Activated naive CD4-positive, alpha-beta T cell treated with anti-CD3 and anti-CD28 coated beads for 36 hours (primary cell): ENCODE measurements at regions not wholly inside any gene's neighbourhood (a gene's known extent, or its start where the extent isn't known, plus 50 kb on each side); places are given as distances from the start of the nearest gene placed in this dataset.
"Not testable (repeated sequence)": the region's sequence is repeated elsewhere in the genome, so short reads cannot be mapped to it uniquely, and the experiment has no call there.

Experiments
- CTCF ChIA-PET: fragments of 350-600 bp; sonication (Branson Sonifier 250); formaldehyde crosslinking; loops from one replicate; lab custom pipeline; 2021; ENCODE audit warnings: antibody characterized with exemption; lab: Charles Lee
- DNase-seq: peaks from one replicate; pipeline ENCODE4 v3.0.0-alpha.2; 2020
- H3K27ac Mint-ChIP-seq: one replicate; pipeline ENCODE4 v1.8.0; 2021; ENCODE audit warnings: mild to moderate bottlenecking, mixed read lengths
- H3K27me3 Mint-ChIP-seq: one replicate; pipeline ENCODE4 v1.8.0; 2021; ENCODE audit warnings: low read depth, mixed read lengths
- H3K36me3 Mint-ChIP-seq: one replicate; pipeline ENCODE4 v1.8.0; 2021; ENCODE audit warnings: low read depth, mixed read lengths
- H3K4me1 Mint-ChIP-seq: one replicate; pipeline ENCODE4 v1.8.0; 2021; ENCODE audit warnings: low read depth, mixed read lengths
- H3K4me3 Mint-ChIP-seq: one replicate; pipeline ENCODE4 v1.8.0; 2021; ENCODE audit warnings: mild to moderate bottlenecking, moderate library complexity, mixed read lengths
- H3K9me3 Mint-ChIP-seq: one replicate; pipeline ENCODE4 v1.8.0; 2021; ENCODE audit warnings: mixed read lengths
- intact Hi-C: fragments of 100-400 bp; cut with micrococcal nuclease; formaldehyde crosslinking; loops from one replicate; pipeline ENCODE4 v1.15.1; 2023

- H3K9me3 Mint-ChIP-seq = peaks cover 14% of the 10 kb centered on the region
- H3K27me3 Mint-ChIP-seq, intact Hi-C loops, H3K36me3 Mint-ChIP-seq, DNase-seq, H3K4me3 Mint-ChIP-seq, H3K27ac Mint-ChIP-seq, H3K4me1 Mint-ChIP-seq: not testable (repeated sequence)
- CTCF ChIA-PET = interaction anchor here (0.6 kb wide), 1 partner anchor 112 kb away, joined by 3 read pairs; no protein-coding TSS in a partner anchor
Observed at GRCh38 chr7:86064572-86064971, 579.1 kb upstream of the GRM3 start.

GRCh38 chr7:86058649-86059048 is 585.1 kb upstream of the GRM3 start:
- CTCF ChIA-PET = no interaction called here
- Mint-ChIP-seq H3K4me3 (no peak overlapping the region), H3K36me3 (no peaks in the 10 kb centered on the region), H3K4me1 (no peaks in the 10 kb centered on the region), H3K27ac (no peak overlapping the region), H3K9me3 (peaks cover 21% of the 10 kb centered on the region), H3K27me3 (no peaks in the 10 kb centered on the region)
- no peak for DNase-seq
- intact Hi-C loops = no loop called here

- peaks cover 9% of the 10 kb centered on the region for H3K9me3 Mint-ChIP-seq
- CTCF ChIA-PET = no interaction called here
- no peaks in the 10 kb centered on the region for H3K4me1 Mint-ChIP-seq
- no peak overlapping the region for H3K27ac Mint-ChIP-seq
- DNase-seq = no peak
- no peaks in the 10 kb centered on the region for H3K27me3 Mint-ChIP-seq
- H3K4me3 Mint-ChIP-seq = no peak overlapping the region
- intact Hi-C loops = no loop called here
- H3K36me3 Mint-ChIP-seq = no peaks in the 10 kb centered on the region
Observed at GRCh38 chr7:86050918-86051317, 592.8 kb upstream of the GRM3 start.

DNA sequence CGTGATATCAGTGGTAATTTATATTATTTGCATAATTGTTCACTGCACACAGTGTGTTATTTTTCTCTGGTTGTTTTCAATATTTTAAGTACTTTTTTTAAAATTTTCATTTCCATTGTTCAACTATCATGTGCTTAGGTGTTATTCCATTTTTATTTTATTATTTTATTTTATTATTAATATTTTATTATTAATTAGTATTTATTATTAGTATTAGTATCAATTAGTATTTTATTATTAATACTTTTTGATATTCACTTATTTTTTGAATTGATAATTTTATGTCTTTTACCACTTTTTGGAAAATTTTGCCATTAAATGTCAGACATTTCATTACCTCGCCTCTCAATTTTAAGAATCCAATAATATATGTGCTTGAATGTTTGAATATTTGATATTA is 593.8 kb upstream of the GRM3 start:
- intact Hi-C loops = no loop called here
- CTCF ChIA-PET = no interaction called here
- Mint-ChIP-seq H3K27ac (no peak overlapping the region), H3K36me3 (no peaks in the 10 kb centered on the region), H3K4me1 (no peaks in the 10 kb centered on the region), H3K27me3 (no peaks in the 10 kb centered on the region), H3K4me3 (no peak overlapping the region), H3K9me3 (peaks cover 9% of the 10 kb centered on the region)
- no peak for DNase-seq

- H3K27me3 Mint-ChIP-seq, DNase-seq, H3K4me3 Mint-ChIP-seq, H3K27ac Mint-ChIP-seq, H3K4me1 Mint-ChIP-seq, intact Hi-C loops, H3K36me3 Mint-ChIP-seq, CTCF ChIA-PET: not testable (repeated sequence)
- H3K9me3 Mint-ChIP-seq = peaks cover 17% of the 10 kb centered on the region
Observed at GRCh38 chr7:86045197-86045596, 598.5 kb upstream of the GRM3 start.

GRCh38 chr7:86025807-86026206 is 617.9 kb upstream of the GRM3 start:
- H3K27ac Mint-ChIP-seq = no peak overlapping the region
- CTCF ChIA-PET = no interaction called here

DNA sequence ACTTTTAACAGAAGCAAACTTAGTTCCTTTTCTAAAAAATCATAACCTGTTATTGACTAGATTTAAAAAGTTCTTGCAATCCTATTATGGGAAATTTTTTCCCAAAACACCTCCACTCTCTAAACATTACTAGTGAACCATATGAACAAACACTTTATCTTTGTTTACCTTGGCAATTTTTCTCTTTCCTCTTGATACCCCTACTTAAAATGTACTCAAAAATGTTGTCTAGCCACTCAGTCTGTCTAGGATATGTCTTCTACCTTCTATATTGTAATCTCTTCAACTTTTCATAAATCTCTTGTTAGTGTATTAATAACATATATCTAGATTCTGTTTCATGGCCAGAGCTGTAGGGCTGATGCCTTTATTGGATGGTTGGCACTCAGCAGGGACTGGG is 630.0 kb upstream of the GRM3 start:
- Mint-ChIP-seq H3K9me3 (no peaks in the 10 kb centered on the region), H3K27me3 (no peaks in the 10 kb centered on the region), H3K4me1 (no peaks in the 10 kb centered on the region), H3K36me3 (no peaks in the 10 kb centered on the region), H3K27ac (no peak overlapping the region), H3K4me3 (no peak overlapping the region)
- DNase-seq = no peak
- CTCF ChIA-PET = no interaction called here
- intact Hi-C loops = no loop called here

More at GRCh38 chr7:86025807-86026206, 617.9 kb upstream of the GRM3 start:
- Mint-ChIP-seq H3K36me3 (no peaks in the 10 kb centered on the region), H3K9me3 (no peaks in the 10 kb centered on the region), H3K27me3 (no peaks in the 10 kb centered on the region), H3K4me1 (no peaks in the 10 kb centered on the region), H3K4me3 (no peak overlapping the region)
- no peak for DNase-seq
- intact Hi-C loops = no loop called here

DNA sequence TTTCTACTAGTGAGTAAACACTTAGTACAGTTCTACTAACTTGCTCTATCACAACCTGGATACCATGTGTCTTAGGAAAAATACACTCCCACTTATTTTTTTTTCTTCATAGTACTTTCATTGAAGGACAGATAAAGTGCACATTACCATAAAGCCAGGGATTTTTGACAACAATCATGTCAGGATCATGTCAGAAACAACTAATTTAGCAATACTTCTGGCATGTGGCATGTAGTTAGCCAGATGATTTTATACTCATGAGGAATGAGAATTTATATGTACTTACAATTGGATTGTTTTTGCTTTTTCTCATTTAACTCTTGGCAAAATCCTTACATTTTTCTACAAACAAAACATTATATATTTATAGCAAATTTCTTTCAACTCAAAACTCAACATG is 630.7 kb upstream of the GRM3 start:
- DNase-seq = no peak
- Mint-ChIP-seq H3K36me3 (no peaks in the 10 kb centered on the region), H3K9me3 (no peaks in the 10 kb centered on the region), H3K27me3 (no peaks in the 10 kb centered on the region), H3K27ac (no peak overlapping the region), H3K4me3 (no peak overlapping the region), H3K4me1 (no peaks in the 10 kb centered on the region)
- intact Hi-C loops = no loop called here
- CTCF ChIA-PET = no interaction called here

DNA sequence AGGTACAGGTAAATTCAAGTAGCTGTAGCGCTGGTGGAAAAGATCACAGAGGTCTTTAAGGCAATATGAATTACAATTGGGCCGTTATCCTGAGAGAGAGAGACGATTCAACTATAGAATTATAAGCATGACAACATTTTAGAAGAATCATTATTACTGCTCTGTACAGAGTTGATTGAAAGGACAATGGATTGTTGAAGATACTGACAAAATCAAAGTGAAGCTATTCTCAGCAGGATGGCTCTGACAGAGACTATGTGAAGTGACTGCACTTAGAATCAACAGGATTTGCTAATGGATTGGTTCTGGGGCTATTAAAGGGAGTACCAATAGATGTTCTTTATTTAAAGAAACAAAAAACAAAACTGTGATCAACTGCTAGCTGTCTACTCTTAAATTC is 634.8 kb upstream of the GRM3 start:
- Mint-ChIP-seq H3K4me3 (no peak overlapping the region), H3K36me3 (no peaks in the 10 kb centered on the region), H3K9me3 (peaks cover 3% of the 10 kb centered on the region), H3K27me3 (no peaks in the 10 kb centered on the region), H3K4me1 (no peaks in the 10 kb centered on the region), H3K27ac (no peak overlapping the region)
- CTCF ChIA-PET = no interaction called here
- DNase-seq = no peak
- intact Hi-C loops = no loop called here

DNA sequence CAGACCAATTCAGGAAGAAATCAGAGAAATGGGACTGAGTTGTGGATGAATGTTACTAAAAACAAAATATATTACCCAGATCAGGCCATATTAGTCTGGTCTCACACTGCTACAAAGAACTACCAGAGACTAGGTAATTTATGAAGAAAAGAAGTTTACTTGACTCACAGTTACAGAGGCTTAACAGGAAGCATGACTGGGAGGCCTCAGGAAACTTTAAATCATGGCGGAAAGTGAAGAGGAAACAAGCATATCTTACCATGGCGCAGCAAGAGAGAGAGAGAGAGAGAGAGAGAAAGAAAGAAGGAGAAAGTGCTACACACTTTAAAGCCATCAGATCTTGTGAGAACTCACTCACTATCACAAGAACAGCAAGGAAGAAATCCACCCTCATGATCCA is 636.8 kb upstream of the GRM3 start:
- Mint-ChIP-seq H3K4me3 (no peak overlapping the region), H3K27ac (no peak overlapping the region), H3K4me1 (no peaks in the 10 kb centered on the region), H3K36me3 (no peaks in the 10 kb centered on the region), H3K9me3 (peaks cover 11% of the 10 kb centered on the region), H3K27me3 (no peaks in the 10 kb centered on the region)
- CTCF ChIA-PET = no interaction called here
- no peak for DNase-seq
- intact Hi-C loops = no loop called here

DNA sequence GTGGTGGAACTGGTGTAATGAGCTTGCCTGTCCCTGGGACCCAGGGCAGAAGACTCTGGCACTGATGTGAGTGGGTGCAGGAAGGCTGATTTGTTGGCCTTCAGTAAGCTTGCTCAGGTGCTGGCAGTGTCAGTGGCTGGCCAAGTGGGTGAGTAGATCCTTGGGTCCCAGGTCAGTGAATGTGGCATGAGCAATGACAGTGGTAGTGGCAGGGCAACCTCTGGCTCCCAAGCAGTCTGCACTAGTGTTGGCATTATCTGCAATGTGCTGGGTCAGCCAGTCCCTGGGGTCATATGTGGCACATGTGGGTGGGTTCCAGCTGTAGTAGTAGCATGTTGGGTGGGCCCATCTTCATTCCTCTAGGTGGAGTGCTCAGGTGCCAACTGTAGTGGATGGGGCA is 640.9 kb upstream of the GRM3 start:
- CTCF ChIA-PET = no interaction called here

GRCh38 chr7:85997515-85997914 is 646.2 kb upstream of the GRM3 start:
- Mint-ChIP-seq H3K27me3 (no peaks in the 10 kb centered on the region), H3K4me3 (no peak overlapping the region), H3K36me3 (no peaks in the 10 kb centered on the region), H3K4me1 (no peaks in the 10 kb centered on the region), H3K27ac (no peak overlapping the region), H3K9me3 (peaks cover 22% of the 10 kb centered on the region)
- no peak for DNase-seq
- intact Hi-C loops = no loop called here
- CTCF ChIA-PET = no interaction called here

More for the DNA sequence above, 640.9 kb upstream of the GRM3 start:
- Mint-ChIP-seq H3K36me3 (no peaks in the 10 kb centered on the region), H3K4me3 (no peak overlapping the region), H3K27me3 (no peaks in the 10 kb centered on the region), H3K9me3 (peaks cover 25% of the 10 kb centered on the region), H3K27ac (no peak overlapping the region), H3K4me1 (no peaks in the 10 kb centered on the region)
- intact Hi-C loops = no loop called here
- no peak for DNase-seq

- H3K4me3 Mint-ChIP-seq = no peak overlapping the region
- no peak overlapping the region for H3K27ac Mint-ChIP-seq
- DNase-seq = no peak
- no peaks in the 10 kb centered on the region for H3K27me3 Mint-ChIP-seq
- intact Hi-C loops = no loop called here
- peaks cover 13% of the 10 kb centered on the region for H3K9me3 Mint-ChIP-seq
- CTCF ChIA-PET = no interaction called here
- H3K4me1 Mint-ChIP-seq = no peaks in the 10 kb centered on the region
- no peaks in the 10 kb centered on the region for H3K36me3 Mint-ChIP-seq
Observed at GRCh38 chr7:85995101-85995500, 648.6 kb upstream of the GRM3 start.

GRCh38 chr7:85980740-85981139 is 663.0 kb upstream of the GRM3 start:
- no peak for DNase-seq
- Mint-ChIP-seq H3K9me3 (no peaks in the 10 kb centered on the region), H3K36me3 (no peaks in the 10 kb centered on the region), H3K4me3 (no peak overlapping the region), H3K27me3 (no peaks in the 10 kb centered on the region), H3K4me1 (no peaks in the 10 kb centered on the region), H3K27ac (no peak overlapping the region)
- CTCF ChIA-PET = no interaction called here
- intact Hi-C loops = no loop called here
